Gastroesophageal sphincter (tissue), 3 donors: ENCODE measurements at regions not wholly inside any gene's neighbourhood (a gene's known extent, or its start where the extent isn't known, plus 50 kb on each side); places are given as distances from the start of the nearest gene placed in this dataset.

Source experiments
- EP300 ChIP-seq: sonication (generic); formaldehyde crosslinking; IDR thresholded peaks from one replicate; pipeline ENCODE4 v1.6.1; 2017; ENCODE audit warnings: antibody characterized with exemption, mild to moderate bottlenecking
- POLR2A ChIP-seq, 2 donors: fragments of 450-650 bp; IDR thresholded peaks; one replicate each; pipeline ENCODE4 v1.6.1; 2017; ENCODE audit warnings: antibody characterized with exemption in 2 of 2, mild to moderate bottlenecking in 2 of 2, moderate library complexity in 1 of 2
- POLR2AphosphoS5 ChIP-seq: sonication (generic); formaldehyde crosslinking; IDR thresholded peaks from one replicate; pipeline ENCODE4 v1.6.1; 2017; ENCODE audit warnings: antibody characterized with exemption
- TF ChIP-seq, protein P1 (sequence below), 4 experiments: fragments of 200-600 bp in 2 of 4; fragments of 450-650 bp in 2 of 4; sonication (generic) in 1 of 4; IDR thresholded peaks; one replicate each; pipeline ENCODE4 v1.5.1; 2017 to 2019; ENCODE audit warnings: antibody characterized with exemption in 4 of 4, mild to moderate bottlenecking in 2 of 4, moderate library complexity in 2 of 4

DNA sequence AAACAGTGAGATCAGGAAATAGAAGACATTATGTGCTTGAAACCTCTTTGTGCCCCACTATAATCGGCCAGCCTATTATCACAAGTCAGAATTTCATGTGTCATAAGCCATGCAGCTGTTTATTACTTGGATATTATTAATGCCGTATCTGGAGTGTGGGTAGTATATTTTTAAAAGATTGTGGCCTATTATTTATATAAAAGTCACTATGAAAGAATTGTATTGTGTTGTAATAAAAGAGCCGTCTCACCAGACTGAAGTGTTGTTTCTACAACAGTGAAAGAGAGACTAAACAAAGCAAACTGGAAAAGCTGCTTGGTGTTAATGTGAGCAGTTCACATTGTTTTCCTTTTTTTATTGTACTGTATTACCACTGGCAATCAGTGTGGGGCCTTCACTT is 449.1 kb downstream of the PSAT1 start:
- TF ChIP-seq, protein P1, sequence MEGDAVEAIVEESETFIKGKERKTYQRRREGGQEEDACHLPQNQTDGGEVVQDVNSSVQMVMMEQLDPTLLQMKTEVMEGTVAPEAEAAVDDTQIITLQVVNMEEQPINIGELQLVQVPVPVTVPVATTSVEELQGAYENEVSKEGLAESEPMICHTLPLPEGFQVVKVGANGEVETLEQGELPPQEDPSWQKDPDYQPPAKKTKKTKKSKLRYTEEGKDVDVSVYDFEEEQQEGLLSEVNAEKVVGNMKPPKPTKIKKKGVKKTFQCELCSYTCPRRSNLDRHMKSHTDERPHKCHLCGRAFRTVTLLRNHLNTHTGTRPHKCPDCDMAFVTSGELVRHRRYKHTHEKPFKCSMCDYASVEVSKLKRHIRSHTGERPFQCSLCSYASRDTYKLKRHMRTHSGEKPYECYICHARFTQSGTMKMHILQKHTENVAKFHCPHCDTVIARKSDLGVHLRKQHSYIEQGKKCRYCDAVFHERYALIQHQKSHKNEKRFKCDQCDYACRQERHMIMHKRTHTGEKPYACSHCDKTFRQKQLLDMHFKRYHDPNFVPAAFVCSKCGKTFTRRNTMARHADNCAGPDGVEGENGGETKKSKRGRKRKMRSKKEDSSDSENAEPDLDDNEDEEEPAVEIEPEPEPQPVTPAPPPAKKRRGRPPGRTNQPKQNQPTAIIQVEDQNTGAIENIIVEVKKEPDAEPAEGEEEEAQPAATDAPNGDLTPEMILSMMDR (IDR thresholded peaks at IDR 0.05) = no peak
- no peak for TF ChIP-seq POLR2AphosphoS5
- TF ChIP-seq EP300 = no peak
- no peak for TF ChIP-seq POLR2A (IDR thresholded peaks at IDR 0.05)
